Brain microvascular endothelial cell (primary cell): ENCODE measurements at regions not wholly inside any gene's neighbourhood (a gene's known extent, or its start where the extent isn't known, plus 50 kb on each side); places are given as distances from the start of the nearest gene placed in this dataset.

Experiments used
- DNase-seq: peaks from one replicate; pipeline ENCODE4 v3.0.0-alpha.2; 2020
- H3K27ac ChIP-seq: fragments of 250-450 bp; sonication (Bioruptor Pico); 2 replicates; pipeline ENCODE4 v1.5.1; 2020; ENCODE audit warnings: mild to moderate bottlenecking, moderate library complexity
- H3K27me3 ChIP-seq: fragments of 250-450 bp; sonication (Bioruptor Pico); replicated peaks from 2 replicates; pipeline ENCODE4 v1.5.1; 2020; ENCODE audit warnings: mild to moderate bottlenecking
- H3K36me3 ChIP-seq: fragments of 250-450 bp; sonication (Bioruptor Pico); replicated peaks from 2 replicates; pipeline ENCODE4 v1.5.1; 2020; ENCODE audit warnings: mild to moderate bottlenecking
- H3K4me3 ChIP-seq: 2 replicates; pipeline ENCODE4 v1.5.1; 2011; ENCODE audit warnings: low read depth, mild to moderate bottlenecking, control low read depth, low read length, moderate library complexity
- in situ Hi-C: cut with HindIII; loops from 2 replicates; pipeline ENCODE4 v1.10.0; 2017; ENCODE audit warnings: low sequenced_read_pairs, low pct_ligation_motif_present
- TF ChIP-seq, protein P1 (sequence below): IDR thresholded peaks from 2 replicates; pipeline ENCODE4 v1.5.1; 2011; ENCODE audit warnings: low read depth, mild to moderate bottlenecking, moderate library complexity, low read length, control low read depth, inconsistent platforms; ENCODE audit errors: missing control alignments

DNA sequence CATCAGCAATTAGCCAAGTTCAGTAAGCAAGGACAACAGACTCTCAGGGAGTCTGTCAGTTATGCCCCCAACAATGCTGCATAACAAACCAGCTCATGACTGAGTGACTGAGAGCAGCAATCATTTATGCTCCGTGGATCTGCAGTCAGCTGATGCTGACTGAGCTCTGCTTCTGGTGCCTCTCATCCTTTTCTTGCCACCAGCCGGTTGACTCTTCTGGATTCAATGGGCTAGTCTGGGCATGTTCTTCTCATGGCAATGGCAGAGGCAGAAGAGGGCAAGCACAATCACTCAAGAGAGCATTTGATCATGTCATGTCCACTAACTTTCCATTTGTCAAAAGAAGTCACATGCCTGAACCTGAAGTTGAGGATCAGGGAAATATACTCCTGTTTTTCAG lies 157.0 kb upstream of the NTRK2 start:
- no peak for DNase-seq
- TF ChIP-seq, protein P1, sequence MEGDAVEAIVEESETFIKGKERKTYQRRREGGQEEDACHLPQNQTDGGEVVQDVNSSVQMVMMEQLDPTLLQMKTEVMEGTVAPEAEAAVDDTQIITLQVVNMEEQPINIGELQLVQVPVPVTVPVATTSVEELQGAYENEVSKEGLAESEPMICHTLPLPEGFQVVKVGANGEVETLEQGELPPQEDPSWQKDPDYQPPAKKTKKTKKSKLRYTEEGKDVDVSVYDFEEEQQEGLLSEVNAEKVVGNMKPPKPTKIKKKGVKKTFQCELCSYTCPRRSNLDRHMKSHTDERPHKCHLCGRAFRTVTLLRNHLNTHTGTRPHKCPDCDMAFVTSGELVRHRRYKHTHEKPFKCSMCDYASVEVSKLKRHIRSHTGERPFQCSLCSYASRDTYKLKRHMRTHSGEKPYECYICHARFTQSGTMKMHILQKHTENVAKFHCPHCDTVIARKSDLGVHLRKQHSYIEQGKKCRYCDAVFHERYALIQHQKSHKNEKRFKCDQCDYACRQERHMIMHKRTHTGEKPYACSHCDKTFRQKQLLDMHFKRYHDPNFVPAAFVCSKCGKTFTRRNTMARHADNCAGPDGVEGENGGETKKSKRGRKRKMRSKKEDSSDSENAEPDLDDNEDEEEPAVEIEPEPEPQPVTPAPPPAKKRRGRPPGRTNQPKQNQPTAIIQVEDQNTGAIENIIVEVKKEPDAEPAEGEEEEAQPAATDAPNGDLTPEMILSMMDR: no peak
- Histone ChIP-seq H3K27me3 (no peaks in the 10 kb centered on the region), H3K4me3 (no peak overlapping the region), H3K36me3 (no peaks in the 10 kb centered on the region), H3K27ac (no peak overlapping the region)
- in situ Hi-C loops: no loop called here

- no peaks in the 10 kb centered on the region for H3K27me3 ChIP-seq
- no peaks in the 10 kb centered on the region for H3K36me3 ChIP-seq
- in situ Hi-C loops: no loop called here
Measured at GRCh38 chr9:84513473-84513872, 156.1 kb upstream of the NTRK2 start.

GRCh38 chr9:84513979-84514378 lies 155.6 kb upstream of the NTRK2 start:
- no peak overlapping the region for H3K4me3 ChIP-seq
- no peak for DNase-seq
- H3K36me3 ChIP-seq: no peaks in the 10 kb centered on the region
- no peaks in the 10 kb centered on the region for H3K27me3 ChIP-seq
- TF ChIP-seq, protein P1: no peak
- in situ Hi-C loops: no loop called here
- no peak overlapping the region for H3K27ac ChIP-seq

More at GRCh38 chr9:84513473-84513872, 156.1 kb upstream of the NTRK2 start:
- TF ChIP-seq, protein P1: no peak
- H3K27ac ChIP-seq: no peak overlapping the region
- no peak for DNase-seq
- no peak overlapping the region for H3K4me3 ChIP-seq

DNA sequence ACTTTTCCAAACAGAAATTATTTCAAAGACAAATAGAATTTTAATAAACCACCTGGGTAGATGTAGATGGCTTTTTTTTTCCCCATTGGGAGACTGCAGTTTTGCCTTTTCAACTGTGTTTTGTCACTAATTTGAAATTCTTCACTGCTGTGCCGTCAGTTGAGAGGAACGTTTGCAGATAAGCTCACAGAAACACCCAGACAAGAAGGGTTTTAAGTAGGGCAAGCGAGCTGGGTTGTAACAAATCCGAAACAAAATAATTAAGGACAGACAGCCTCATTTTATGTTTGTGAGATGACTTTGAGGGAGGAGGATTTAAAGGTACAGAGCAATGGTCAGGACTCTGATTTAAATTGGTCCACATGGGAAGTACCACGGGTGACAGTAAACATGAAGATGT lies 155.1 kb upstream of the NTRK2 start:
- Histone ChIP-seq H3K36me3 (no peaks in the 10 kb centered on the region), H3K27ac (no peak overlapping the region), H3K4me3 (no peak overlapping the region), H3K27me3 (no peaks in the 10 kb centered on the region)
- TF ChIP-seq, protein P1: no peak
- in situ Hi-C loops: no loop called here
- DNase-seq: no peak

- in situ Hi-C loops: no loop called here
- DNase-seq: no peak
- TF ChIP-seq, protein P1: no peak
- no peaks in the 10 kb centered on the region for H3K27me3 ChIP-seq
- no peak overlapping the region for H3K4me3 ChIP-seq
- no peak overlapping the region for H3K27ac ChIP-seq
- no peaks in the 10 kb centered on the region for H3K36me3 ChIP-seq
Measured at GRCh38 chr9:84517026-84517425, 152.5 kb upstream of the NTRK2 start.

GRCh38 chr9:84519413-84519812 lies 150.1 kb upstream of the NTRK2 start:
- no peaks in the 10 kb centered on the region for H3K36me3 ChIP-seq
- TF ChIP-seq, protein P1: no peak

More at GRCh38 chr9:84519413-84519812, 150.1 kb upstream of the NTRK2 start:
- Histone ChIP-seq H3K27ac (no peak overlapping the region), H3K27me3 (no peaks in the 10 kb centered on the region), H3K4me3 (no peak overlapping the region)
- in situ Hi-C loops: no loop called here
- no peak for DNase-seq
